Limb (tissue), 2 donors: ENCODE measurements at regions not wholly inside any gene's neighbourhood (a gene's known extent, or its start where the extent isn't known, plus 50 kb on each side); places are given as distances from the start of the nearest gene placed in this dataset.

Experiments
- DNase-seq, 2 donors: peaks; one replicate each; pipeline ENCODE4 v3.0.0-alpha.2; 2016; ENCODE audit errors: extremely low spot score in 2 of 2

- no peak for DNase-seq
Measured at GRCh38 chr7:32147546-32148268, 77.5 kb upstream of the PDE1C start.

DNA sequence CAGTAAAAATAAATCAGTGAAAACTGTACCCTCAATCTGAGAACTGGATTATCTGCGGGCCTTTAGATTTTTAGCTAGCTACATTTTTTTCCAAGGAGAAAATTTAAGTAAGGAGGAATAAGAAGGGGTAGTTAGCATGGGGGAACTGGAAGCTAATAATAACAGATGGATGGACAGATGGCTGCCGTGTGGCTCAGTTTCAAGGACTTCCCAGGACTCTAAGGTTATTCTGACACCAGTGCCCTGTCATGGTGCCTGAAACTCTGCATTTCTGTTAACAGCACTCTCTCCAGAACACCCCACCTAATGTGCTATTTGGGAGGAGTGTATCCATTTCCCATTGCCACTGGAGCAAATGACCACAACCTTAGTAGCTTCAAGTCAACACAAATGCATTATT is 75.7 kb upstream of the PDE1C start:
- DNase-seq = no peak

GRCh38 chr7:32144676-32145075 is 74.5 kb upstream of the PDE1C start:
- no peak for DNase-seq

- peak in 1 of 2 donors; percentile 40 for DNase-seq
Measured at GRCh38 chr7:32143301-32143700, 73.1 kb upstream of the PDE1C start.

- no peak for DNase-seq
Measured at GRCh38 chr7:32142649-32143048, 72.4 kb upstream of the PDE1C start.

- no peak for DNase-seq
Measured at GRCh38 chr7:32140210-32140939, 70.2 kb upstream of the PDE1C start.

GRCh38 chr7:32137059-32137458 is 66.9 kb upstream of the PDE1C start:
- no peak for DNase-seq

- DNase-seq = no peak
Measured at GRCh38 chr7:32131091-32131490, 60.9 kb upstream of the PDE1C start.

GRCh38 chr7:32126843-32127242 is 56.6 kb upstream of the PDE1C start:
- DNase-seq = no peak
